ENCODE measurements at regions not wholly inside any gene's neighbourhood (a gene's known extent, or its start where the extent isn't known, plus 50 kb on each side); places are given as distances from the start of the nearest gene placed in this dataset.

DNA sequence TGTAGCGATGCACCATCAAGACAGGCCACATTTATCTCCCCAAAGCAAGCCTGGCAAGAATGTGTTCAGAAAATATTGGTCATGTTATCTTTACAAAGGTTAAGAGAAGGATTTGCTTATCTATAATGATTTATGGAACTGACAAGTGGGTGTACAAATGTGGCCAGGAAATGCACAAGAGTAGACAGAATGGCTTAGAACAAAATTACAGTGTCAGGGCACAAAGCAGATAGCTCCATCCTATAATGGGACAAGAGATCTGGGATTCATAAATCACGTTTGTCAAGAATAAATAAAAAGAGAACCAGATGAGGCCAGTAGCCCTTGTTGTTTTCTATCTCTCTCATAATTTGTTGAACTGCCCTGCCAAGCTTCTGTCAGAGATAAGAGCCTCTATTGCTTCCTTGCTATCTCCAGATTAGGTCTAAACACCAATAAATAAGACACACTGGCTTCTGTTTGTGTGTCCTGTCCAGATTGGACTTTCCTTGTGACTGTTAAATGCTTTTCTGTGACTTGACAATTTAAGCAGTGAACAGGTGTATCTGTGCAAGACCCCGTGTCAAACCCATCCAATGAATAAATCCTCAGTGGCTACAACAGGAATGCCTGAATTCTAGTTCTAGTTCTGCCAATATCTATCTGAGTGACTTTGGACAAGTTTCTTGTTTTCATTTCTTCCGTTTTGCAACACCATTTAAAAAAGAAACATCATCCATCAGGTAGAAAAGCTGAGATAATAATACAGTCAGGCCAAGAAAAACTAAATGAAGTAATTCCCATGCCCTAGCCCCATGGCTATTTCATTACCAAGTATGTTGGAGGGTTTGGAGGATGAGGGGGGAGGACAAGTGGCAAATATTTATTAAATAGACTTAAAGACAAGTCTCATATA is 157.2 kb downstream of the DCLK3 start:
- H3K4me3 Mint-ChIP-seq, result no peak overlapping the region
- CTCF ChIA-PET, result interaction anchor here (0.9 kb wide), 1 partner anchor 97 kb away, joined by 10 read pairs; no protein-coding TSS in a partner anchor
- peaks cover 20% of the 10 kb centered on the region for H3K27me3 Mint-ChIP-seq (ENCODE audit: low read depth)
- no peak overlapping the region for H3K27ac Mint-ChIP-seq
- DNase-seq, result no peak
- no peaks in the 10 kb centered on the region for H3K36me3 Mint-ChIP-seq (ENCODE audit: low read depth)
- intact Hi-C loops (cut with micrococcal nuclease), result no loop called here
- H3K9me3 Mint-ChIP-seq, result no peaks in the 10 kb centered on the region
- H3K4me1 Mint-ChIP-seq (ENCODE audit: low read depth), result no peaks in the 10 kb centered on the region

DNA sequence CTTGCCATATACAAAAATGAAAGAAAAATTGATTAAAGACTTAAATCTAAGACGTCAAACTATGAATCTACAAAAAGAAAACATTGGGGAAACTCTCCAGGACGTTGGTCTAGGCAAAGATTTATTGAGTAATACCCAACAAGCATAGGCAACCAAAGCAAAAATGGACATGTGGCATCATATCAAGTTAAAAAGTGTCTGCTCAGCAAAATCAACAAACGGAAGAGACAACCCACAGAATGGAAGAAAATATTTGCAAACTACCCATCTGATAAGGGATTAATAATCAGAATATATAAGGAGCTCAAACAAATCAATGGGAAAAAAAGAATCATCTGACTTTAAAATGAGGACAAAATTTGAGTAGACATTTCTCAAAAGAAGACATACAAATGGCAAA is 160.9 kb downstream of the DCLK3 start:
- CTCF ChIA-PET, result no interaction called here
- Mint-ChIP-seq H3K4me3 (no peak overlapping the region), H3K4me1 (ENCODE audit: low read depth) (no peaks in the 10 kb centered on the region), H3K27ac (no peak overlapping the region), H3K36me3 (ENCODE audit: low read depth) (no peaks in the 10 kb centered on the region), H3K9me3 (no peaks in the 10 kb centered on the region), H3K27me3 (ENCODE audit: low read depth) (peaks cover 12% of the 10 kb centered on the region)
- DNase-seq, result no peak
- intact Hi-C loops (cut with micrococcal nuclease), result no loop called here

DNA sequence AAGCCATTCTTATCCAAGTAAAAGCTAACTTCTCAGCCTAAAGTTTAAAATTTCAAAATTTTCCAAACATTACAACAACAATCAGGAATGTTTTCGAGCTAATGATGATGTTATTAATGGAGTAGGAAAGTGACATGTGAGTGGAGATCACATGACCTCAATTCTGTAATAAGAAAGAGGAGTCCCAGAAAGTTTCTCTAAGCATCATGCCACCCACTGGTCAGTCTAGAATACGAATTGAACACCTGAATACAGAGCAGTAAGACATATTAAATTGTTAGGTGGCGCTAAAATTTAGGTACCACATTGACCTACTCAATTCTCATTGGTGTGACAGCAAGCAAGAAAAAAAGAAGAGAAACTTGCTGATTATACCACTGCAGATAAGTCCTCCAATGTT is 163.9 kb downstream of the DCLK3 start:
- CTCF ChIA-PET, result no interaction called here
- Mint-ChIP-seq H3K9me3 (no peaks in the 10 kb centered on the region), H3K27ac (no peak overlapping the region), H3K4me1 (ENCODE audit: low read depth) (no peaks in the 10 kb centered on the region), H3K36me3 (ENCODE audit: low read depth) (no peaks in the 10 kb centered on the region), H3K4me3 (no peak overlapping the region), H3K27me3 (ENCODE audit: low read depth) (peaks cover 13% of the 10 kb centered on the region)
- no peak for DNase-seq
- intact Hi-C loops (cut with micrococcal nuclease), result no loop called here

All from activated naive CD4-positive, alpha-beta T cell treated with anti-CD3 and anti-CD28 coated beads for 36 hours (primary cell).